Left renal pelvis (tissue), 4 donors: ENCODE measurements at regions not wholly inside any gene's neighbourhood (a gene's known extent, or its start where the extent isn't known, plus 50 kb on each side); places are given as distances from the start of the nearest gene placed in this dataset.
"Not testable (repeated sequence)": the region's sequence is repeated elsewhere in the genome, so short reads cannot be mapped to it uniquely, and the experiment has no call there.

ENCODE experiments used
- DNase-seq, 4 donors: peaks; one replicate each; pipeline ENCODE4 v3.0.0-alpha.2; 2013; ENCODE audit warnings: low read depth in 4 of 4, low spot score in 3 of 4

DNA sequence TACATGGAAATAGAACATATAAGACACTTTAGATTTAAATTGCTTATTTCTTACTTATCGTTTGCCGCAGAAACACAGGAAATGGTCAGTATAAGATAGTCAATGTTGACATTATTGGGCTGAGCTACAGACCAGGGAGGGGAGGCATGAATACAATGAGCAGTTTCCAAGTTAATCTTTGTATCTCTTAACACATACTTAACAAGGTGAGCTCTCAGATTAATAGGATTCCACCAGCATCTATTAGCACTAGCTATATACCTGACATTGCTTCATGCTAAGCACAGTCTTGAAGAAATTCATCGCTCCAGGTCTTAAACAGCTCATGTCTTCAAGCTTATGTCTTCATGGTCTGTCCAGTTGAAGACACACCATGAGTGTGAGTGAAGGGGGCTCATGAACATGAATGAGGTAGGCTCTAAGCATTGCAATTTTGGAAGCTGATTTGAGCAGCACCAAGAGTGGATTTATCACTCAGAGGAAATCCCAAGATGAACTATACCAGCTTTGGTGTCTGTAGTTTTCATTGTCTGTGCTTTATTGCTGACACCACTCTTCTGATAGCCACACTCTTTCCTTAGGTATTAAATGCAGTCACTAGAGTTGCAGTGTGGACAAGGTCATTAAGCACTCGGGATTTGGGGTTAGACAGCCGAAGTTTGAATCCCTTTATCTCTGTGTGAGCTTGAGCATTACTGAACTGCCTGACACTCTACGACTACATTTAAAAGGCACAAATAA is 359.3 kb upstream of the EPHA4 start:
- no peak for DNase-seq

- DNase-seq: no peak
Observed at GRCh38 chr2:221929259-221929658, 357.2 kb upstream of the EPHA4 start.

GRCh38 chr2:221926327-221926726 is 354.2 kb upstream of the EPHA4 start:
- DNase-seq: no peak

- no peak for DNase-seq
Observed at GRCh38 chr2:221924576-221924975, 352.5 kb upstream of the EPHA4 start.

DNA sequence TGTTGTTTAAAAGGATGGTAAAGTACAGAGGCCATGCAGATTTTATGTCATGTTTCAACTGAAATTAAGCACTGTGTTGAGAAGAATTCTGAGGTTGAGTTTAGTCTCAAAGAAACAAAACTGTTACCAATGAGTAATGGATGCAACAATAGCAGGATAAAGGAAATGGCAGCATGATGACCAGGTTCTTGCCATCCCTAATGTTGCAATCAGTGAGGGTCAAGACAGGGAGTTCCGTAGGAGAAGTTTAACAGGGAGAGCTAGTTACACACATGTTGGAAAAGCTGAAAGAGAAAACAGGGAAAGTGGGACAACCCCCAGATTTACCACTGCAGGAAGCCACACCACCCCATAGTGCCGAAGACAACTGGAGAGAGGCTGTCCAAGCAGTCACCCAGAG is 343.8 kb upstream of the EPHA4 start:
- DNase-seq: no peak

GRCh38 chr2:221914334-221914880 is 342.3 kb upstream of the EPHA4 start:
- no peak for DNase-seq

- no peak for DNase-seq
Observed at GRCh38 chr2:221911890-221912289, 339.8 kb upstream of the EPHA4 start.

GRCh38 chr2:221911321-221911720 is 339.2 kb upstream of the EPHA4 start:
- DNase-seq: no peak

- DNase-seq: no peak
Observed at GRCh38 chr2:221908518-221908917, 336.4 kb upstream of the EPHA4 start.

GRCh38 chr2:221897718-221898117 is 325.6 kb upstream of the EPHA4 start:
- no peak for DNase-seq

DNA sequence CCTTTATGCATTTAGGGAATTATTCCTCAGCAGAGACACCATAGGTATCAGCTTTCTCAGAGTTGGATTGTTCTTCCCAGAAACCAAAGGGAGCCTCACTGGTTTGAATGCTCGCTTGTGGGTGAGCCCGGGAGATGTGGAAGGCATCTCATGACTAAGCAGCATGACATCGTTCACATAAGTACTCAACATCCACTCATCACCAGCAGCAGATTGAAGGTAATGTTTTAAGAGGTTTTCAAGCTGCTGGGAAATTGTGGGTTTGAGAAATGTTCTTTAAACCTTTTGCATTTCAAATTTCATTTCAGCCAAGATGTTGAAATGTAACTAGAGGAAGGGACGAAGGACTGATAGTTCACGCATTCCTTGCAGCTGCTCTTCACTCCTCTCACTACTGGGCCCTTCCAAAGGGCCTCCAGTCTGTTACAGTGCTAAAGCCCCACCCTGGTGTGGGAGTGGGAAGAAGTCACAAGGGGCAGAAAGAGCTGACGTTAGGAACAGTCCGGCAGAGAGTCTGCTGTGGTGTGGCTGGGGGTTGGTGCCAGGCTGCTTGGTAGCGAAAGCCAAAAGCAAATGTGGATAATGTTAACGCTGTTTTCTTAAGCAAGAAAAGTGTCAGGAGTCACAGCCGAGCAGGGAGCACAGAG is 324.5 kb upstream of the EPHA4 start:
- DNase-seq: no peak

DNA sequence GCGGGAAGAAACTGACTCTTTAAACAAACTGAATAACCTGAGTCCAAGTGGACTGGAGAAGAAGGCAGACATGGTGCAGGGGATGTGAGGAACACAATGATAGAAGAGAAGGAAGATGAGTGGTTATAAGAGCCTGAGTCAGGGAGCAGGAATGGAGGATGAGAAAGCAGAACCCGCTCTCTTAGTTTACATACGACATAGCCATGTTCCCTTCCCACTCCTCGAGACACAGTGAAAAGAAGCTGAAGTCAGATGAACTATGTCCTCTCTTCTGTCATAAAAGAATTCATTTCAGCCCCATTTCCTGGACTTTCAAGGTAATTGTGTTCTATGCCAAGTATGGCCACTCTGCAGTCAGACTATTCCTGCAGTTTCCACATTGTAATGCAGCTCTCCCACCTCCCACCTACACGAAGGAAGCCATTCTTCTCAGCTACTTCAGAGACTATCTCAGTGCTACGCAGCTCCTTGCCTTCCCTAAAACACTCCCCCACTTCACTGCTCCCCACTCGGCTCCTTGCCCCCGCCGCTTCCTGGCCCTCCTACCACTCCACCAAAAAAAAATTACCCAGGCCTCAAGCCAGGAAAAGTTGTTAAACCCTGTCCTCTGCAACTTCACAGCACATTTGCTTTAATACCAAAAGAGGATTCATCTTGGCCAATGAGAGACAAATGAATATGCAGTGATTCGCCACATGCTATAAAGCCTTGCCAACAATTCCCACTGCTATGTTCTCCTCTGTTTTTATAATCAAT is 323.4 kb upstream of the EPHA4 start:
- no peak for DNase-seq

- no peak for DNase-seq
Observed at GRCh38 chr2:221893501-221893900, 321.4 kb upstream of the EPHA4 start.

DNA sequence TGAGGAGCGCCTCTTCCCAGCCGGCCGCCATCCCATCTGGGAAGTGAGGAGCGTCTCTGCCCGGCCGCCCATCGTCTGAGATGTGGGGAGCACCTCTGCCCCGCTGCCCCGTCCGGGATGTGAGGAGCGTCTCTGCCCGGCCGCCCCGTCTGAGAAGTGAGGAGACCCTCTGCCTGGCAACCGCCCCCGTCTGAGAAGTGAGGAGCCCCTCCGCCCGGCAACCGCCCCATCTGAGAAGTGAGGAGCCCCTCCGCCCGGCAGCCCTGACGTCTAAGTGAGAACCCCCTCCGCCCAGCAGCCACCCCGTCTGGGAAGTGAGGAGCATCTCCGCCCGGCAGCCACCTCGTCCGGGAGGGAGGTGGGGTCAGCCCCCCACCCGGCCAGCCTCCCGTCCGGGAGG is 319.9 kb upstream of the EPHA4 start:
- not testable (repeated sequence) for DNase-seq

DNA sequence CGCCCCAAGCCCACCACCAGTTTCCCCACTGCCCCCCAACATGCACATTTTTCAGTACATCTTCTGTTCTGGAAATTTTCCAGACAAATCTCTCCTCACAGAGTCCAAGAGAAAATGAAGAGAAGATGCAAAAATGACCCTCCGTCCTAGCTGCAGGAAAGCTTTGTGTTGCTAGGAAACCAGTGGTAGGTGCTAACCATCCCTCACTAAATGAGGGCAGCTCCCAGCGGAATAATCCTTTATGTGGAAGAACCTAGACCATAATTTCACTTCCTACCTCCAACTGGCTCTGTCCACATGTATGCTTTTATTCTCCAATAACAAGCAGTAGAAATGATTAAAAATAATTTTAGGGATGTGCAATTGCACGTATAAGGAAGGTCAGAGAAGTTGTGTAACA is 311.9 kb upstream of the EPHA4 start:
- no peak for DNase-seq

- DNase-seq: no peak
Observed at GRCh38 chr2:221876016-221876415, 303.9 kb upstream of the EPHA4 start.

GRCh38 chr2:221874444-221874843 is 302.3 kb upstream of the EPHA4 start:
- no peak for DNase-seq

- DNase-seq: no peak
Observed at GRCh38 chr2:221857719-221858118, 285.6 kb upstream of the EPHA4 start.

DNA sequence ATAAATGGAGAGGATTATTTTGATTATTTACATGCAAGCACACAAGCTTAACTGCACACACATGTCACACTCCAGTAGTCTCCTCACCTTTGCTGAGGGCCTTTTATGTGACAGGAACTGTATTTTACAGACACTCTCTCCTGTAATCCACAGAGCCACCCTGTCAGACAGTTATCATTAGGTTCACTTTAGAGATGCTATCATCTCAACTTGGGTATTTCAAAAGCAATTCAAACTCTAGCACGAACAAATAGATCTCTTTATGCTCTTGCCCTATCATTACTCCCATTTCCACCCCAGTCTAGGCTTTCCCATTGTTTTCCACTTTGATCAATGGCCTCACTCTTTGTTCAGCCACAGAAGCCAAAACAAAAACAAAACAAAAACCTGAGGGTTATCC is 281.2 kb upstream of the EPHA4 start:
- DNase-seq: no peak

GRCh38 chr2:221851531-221852045 is 279.5 kb upstream of the EPHA4 start:
- DNase-seq: no peak

DNA sequence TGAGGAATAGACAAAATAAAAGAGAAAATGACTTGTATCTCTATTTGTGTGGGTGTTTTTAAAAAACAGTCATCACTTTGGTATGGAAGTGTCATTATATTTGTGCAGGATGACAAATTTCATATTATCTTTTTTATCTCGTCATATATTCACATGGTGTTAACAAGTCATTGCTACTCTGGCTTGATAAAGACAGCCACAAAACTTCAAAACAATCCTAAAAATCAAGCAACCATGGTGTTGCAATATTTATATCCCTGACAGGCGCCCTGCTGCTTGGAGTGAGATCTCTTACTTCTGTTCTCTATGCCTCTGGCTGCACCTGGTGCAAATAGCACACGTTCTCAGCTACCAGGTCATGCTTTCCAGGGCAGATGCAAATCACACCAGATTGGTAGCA is 278.0 kb upstream of the EPHA4 start:
- DNase-seq: no peak
